ENCODE measurements at regions not wholly inside any gene's neighbourhood (a gene's known extent, or its start where the extent isn't known, plus 50 kb on each side); places are given as distances from the start of the nearest gene placed in this dataset.

DNA sequence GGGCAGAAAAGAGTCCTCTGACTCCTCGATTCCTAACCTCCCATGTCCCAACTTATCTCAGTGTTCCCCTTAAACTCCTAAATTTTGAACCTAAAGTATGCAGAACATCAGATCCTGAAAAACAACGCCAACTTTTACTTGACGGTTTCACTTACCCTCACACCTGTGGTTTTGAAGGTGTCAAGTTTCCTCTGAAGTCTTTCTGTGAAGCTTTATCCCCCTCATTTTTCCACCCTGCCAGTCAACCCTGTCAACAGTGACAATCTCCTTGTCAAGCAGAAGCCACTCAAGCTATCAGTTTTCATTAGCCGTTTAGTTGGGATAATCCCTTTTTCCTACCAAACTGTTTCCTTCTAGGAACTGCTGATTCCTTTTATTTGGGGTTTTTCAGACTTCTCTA lies 245.4 kb upstream of the PREP start:
- POLR2A ChIA-PET = interaction anchor here (0.5 to 1.2 kb wide), 5 partner anchors 8 to 1549 kb away, joined by 3 to 5 read pairs (median 3); no protein-coding TSS in a partner anchor
- DNase-seq (ENCODE audit: low spot score) = no peak
- CTCF ChIA-PET (ENCODE audit: unreplicated experiment) = no interaction called here

DNA sequence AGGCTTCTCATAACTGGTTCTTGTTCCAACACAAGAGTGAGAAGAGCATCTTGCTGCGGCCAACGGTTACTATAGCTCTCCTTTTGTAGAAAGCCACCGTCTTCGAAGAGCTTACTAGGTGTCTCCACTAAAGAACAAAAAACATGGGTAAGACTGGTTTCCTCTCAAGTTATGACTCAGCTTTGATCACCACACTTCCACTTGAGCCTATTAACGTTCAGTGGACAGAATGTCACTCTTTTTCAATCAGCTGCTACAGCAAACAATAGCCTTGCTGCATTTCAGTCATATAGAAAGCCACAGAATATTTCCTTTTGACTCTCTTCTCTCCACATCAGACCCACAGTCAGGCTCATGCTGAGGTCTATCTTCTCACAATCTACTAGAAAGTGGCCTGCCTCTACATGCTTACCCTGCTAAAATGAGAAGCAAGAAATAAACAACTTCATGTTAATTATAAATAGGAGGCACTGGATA lies 243.5 kb upstream of the PREP start:
- no peak for DNase-seq (ENCODE audit: low spot score)
- Histone ChIP-seq H3K9me2 (ENCODE audit: insufficient read depth, low read length) (no peaks in the 10 kb centered on the region), H3K36me3 (ENCODE audit: insufficient read depth, low read length) (no peaks in the 10 kb centered on the region), H2AFZ (ENCODE audit: low read length) (no peak overlapping the region), H3K4me1 (ENCODE audit: insufficient read depth, low read length, poor library complexity, severe bottlenecking) (no peaks in the 10 kb centered on the region), H3K79me2 (ENCODE audit: insufficient read depth, low read depth, low read length) (no peaks in the 10 kb centered on the region), H3K27ac (ENCODE audit: low read depth, low read length, poor library complexity, severe bottlenecking) (no peak overlapping the region), H3K4me2 (ENCODE audit: low read length) (no peak overlapping the region), H4K20me1 (ENCODE audit: insufficient read depth, low read length) (no peaks in the 10 kb centered on the region), H3K4me3 (ENCODE audit: low read depth, low read length, poor library complexity, severe bottlenecking) (no peak overlapping the region), H3K9me3 (ENCODE audit: low read length) (no peaks in the 10 kb centered on the region)
- TF ChIP-seq, protein P1, sequence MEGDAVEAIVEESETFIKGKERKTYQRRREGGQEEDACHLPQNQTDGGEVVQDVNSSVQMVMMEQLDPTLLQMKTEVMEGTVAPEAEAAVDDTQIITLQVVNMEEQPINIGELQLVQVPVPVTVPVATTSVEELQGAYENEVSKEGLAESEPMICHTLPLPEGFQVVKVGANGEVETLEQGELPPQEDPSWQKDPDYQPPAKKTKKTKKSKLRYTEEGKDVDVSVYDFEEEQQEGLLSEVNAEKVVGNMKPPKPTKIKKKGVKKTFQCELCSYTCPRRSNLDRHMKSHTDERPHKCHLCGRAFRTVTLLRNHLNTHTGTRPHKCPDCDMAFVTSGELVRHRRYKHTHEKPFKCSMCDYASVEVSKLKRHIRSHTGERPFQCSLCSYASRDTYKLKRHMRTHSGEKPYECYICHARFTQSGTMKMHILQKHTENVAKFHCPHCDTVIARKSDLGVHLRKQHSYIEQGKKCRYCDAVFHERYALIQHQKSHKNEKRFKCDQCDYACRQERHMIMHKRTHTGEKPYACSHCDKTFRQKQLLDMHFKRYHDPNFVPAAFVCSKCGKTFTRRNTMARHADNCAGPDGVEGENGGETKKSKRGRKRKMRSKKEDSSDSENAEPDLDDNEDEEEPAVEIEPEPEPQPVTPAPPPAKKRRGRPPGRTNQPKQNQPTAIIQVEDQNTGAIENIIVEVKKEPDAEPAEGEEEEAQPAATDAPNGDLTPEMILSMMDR (conservative IDR thresholded peaks at IDR 0.05; ENCODE audit: low read length) = no peak
- TF ChIP-seq EZH2phosphoT487 (IDR thresholded peaks at IDR 0.05; ENCODE audit: borderline replicate concordance, low read depth, low read length) = no peak
- no TSS peak for BruUV-seq (replicated peaks)
- POLR2A ChIA-PET = interaction anchor here (0.6 kb wide), 1 partner anchor 1407 kb away, joined by 5 read pairs; no protein-coding TSS in a partner anchor
- CTCF ChIA-PET (ENCODE audit: unreplicated experiment) = no interaction called here
- intact Hi-C loops (cut with micrococcal nuclease; ENCODE audit: unreplicated experiment) = no loop called here

More for the DNA sequence above, 245.4 kb upstream of the PREP start:
- BruUV-seq (replicated peaks) = no TSS peak
- intact Hi-C loops (cut with micrococcal nuclease; ENCODE audit: unreplicated experiment) = no loop called here
- Histone ChIP-seq H3K27ac (ENCODE audit: low read depth, low read length, poor library complexity, severe bottlenecking) (no peak overlapping the region), H3K36me3 (ENCODE audit: insufficient read depth, low read length) (no peaks in the 10 kb centered on the region), H3K9me2 (ENCODE audit: insufficient read depth, low read length) (no peaks in the 10 kb centered on the region), H2AFZ (ENCODE audit: low read length) (no peak overlapping the region), H3K79me2 (ENCODE audit: insufficient read depth, low read depth, low read length) (no peaks in the 10 kb centered on the region), H4K20me1 (ENCODE audit: insufficient read depth, low read length) (no peaks in the 10 kb centered on the region), H3K4me2 (ENCODE audit: low read length) (no peak overlapping the region), H3K4me1 (ENCODE audit: insufficient read depth, low read length, poor library complexity, severe bottlenecking) (no peaks in the 10 kb centered on the region), H3K4me3 (ENCODE audit: low read depth, low read length, poor library complexity, severe bottlenecking) (no peak overlapping the region), H3K9me3 (ENCODE audit: low read length) (no peaks in the 10 kb centered on the region)
- no peak for TF ChIP-seq EZH2phosphoT487 (IDR thresholded peaks at IDR 0.05; ENCODE audit: borderline replicate concordance, low read depth, low read length)
- TF ChIP-seq, protein P1 (conservative IDR thresholded peaks at IDR 0.05; ENCODE audit: low read length) = no peak

DNA sequence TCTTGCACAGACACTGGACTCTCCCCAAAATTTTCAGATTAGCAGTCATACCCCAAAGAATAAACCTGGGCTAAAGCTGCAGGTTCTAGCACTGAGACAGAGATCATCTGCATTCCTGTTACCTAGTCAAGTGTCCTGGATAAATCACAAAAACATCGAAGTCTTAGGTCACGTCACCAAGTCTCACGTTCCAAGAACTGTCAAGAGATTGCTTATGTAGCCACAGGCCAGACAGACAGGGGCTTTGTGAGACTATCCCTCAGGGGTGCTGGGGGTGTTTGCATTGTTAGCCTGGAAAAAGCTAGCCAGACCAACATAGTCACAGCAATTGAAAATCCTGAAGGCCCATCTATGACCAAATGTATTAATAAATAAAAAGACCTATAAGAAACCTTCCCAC lies 243.1 kb upstream of the PREP start:
- DNase-seq (ENCODE audit: low spot score) = no peak
- H3K4me3 ChIP-seq (ENCODE audit: low read depth, low read length, poor library complexity, severe bottlenecking) = no peak overlapping the region
- no peaks in the 10 kb centered on the region for H3K36me3 ChIP-seq (ENCODE audit: insufficient read depth, low read length)
- H3K4me2 ChIP-seq (ENCODE audit: low read length) = no peak overlapping the region
- no peak overlapping the region for H3K27ac ChIP-seq (ENCODE audit: low read depth, low read length, poor library complexity, severe bottlenecking)
- intact Hi-C loops (cut with micrococcal nuclease; ENCODE audit: unreplicated experiment) = no loop called here
- no peaks in the 10 kb centered on the region for H3K9me3 ChIP-seq (ENCODE audit: low read length)
- TF ChIP-seq, protein P1 (conservative IDR thresholded peaks at IDR 0.05; ENCODE audit: low read length) = no peak
- TF ChIP-seq EZH2phosphoT487 (IDR thresholded peaks at IDR 0.05; ENCODE audit: borderline replicate concordance, low read depth, low read length) = no peak
- ChIA-PET CTCF (ENCODE audit: unreplicated experiment) (no interaction called here), POLR2A (interaction anchor here (0.6 kb wide), 2 partner anchors 158 to 1407 kb away, joined by 3 to 5 read pairs; no protein-coding TSS in a partner anchor)
- no peak overlapping the region for H2AFZ ChIP-seq (ENCODE audit: low read length)
- no peaks in the 10 kb centered on the region for H3K4me1 ChIP-seq (ENCODE audit: insufficient read depth, low read length, poor library complexity, severe bottlenecking)
- H3K9me2 ChIP-seq (ENCODE audit: insufficient read depth, low read length) = no peaks in the 10 kb centered on the region
- H4K20me1 ChIP-seq (ENCODE audit: insufficient read depth, low read length) = no peaks in the 10 kb centered on the region
- no TSS peak for BruUV-seq (replicated peaks)
- no peaks in the 10 kb centered on the region for H3K79me2 ChIP-seq (ENCODE audit: insufficient read depth, low read depth, low read length)

All from OCI-LY7 (cell line).